Muscle layer of duodenum (tissue), 2 donors: ENCODE measurements at regions not wholly inside any gene's neighbourhood (a gene's known extent, or its start where the extent isn't known, plus 50 kb on each side); places are given as distances from the start of the nearest gene placed in this dataset.

ENCODE experiments used
- H3K27ac ChIP-seq: one replicate; pipeline ENCODE4 v1.7.0; 2013; ENCODE audit warnings: mild to moderate bottlenecking, low read length
- H3K27me3 ChIP-seq: one replicate; pipeline ENCODE4 v1.7.0; 2013; ENCODE audit warnings: low read depth, mild to moderate bottlenecking, control low read depth, low read length
- H3K36me3 ChIP-seq, 2 donors: one replicate each; pipeline ENCODE4 v1.7.0; 2013; ENCODE audit warnings: low read length in 2 of 2, control low read depth in 1 of 2, mild to moderate bottlenecking in 1 of 2; ENCODE audit not compliant: insufficient read depth in 2 of 2, control insufficient read depth in 1 of 2
- H3K4me1 ChIP-seq, 2 donors: one replicate each; pipeline ENCODE4 v1.7.0; 2013; ENCODE audit warnings: low read length in 2 of 2, mild to moderate bottlenecking in 2 of 2, control low read depth in 1 of 2, moderate library complexity in 1 of 2; ENCODE audit not compliant: insufficient read depth in 2 of 2, control insufficient read depth in 1 of 2
- H3K4me3 ChIP-seq, 2 donors: one replicate each; pipeline ENCODE4 v1.7.0; 2013; ENCODE audit warnings: low read length in 2 of 2, low read depth in 1 of 2, mild to moderate bottlenecking in 1 of 2
- H3K9me3 ChIP-seq, 2 donors: one replicate each; pipeline ENCODE4 v1.7.0; 2013; ENCODE audit warnings: low read length in 2 of 2, control low read depth in 1 of 2, mild to moderate bottlenecking in 1 of 2; ENCODE audit not compliant: control insufficient read depth in 1 of 2
- donor health status: healthy.

DNA sequence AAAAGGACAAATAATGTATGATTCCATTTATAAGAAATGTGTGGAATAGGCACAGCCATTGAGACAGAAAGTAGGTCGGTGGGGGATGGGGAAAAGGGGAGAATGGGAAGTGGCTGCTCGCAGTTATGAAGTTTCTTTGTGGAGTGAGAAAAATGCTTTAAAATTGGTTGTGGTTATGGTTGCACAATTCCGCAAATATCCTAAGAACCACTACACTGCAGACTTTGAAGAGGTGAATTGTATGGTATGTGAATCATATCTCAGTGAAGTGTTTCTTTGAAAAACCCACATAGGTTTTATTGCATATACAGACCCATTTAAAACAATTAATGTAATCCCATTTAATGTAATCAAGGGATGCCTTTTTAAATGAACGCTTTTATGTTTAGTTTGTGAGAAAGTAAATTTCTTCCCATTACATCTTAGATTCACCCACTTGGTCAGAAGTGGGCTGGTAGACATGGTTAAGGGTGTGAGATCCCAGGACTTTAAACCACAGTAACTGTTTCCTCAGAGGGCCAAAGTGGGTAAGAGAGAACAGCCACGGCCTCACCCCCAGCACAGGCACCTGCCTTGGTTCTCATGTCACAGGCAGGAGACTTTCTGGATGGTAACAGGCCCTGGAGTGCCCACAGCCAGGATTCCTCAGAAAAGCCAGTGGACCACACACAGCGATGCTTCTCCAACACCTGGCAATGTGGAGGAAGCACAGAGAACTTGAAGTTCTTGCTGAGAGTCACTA, 119.3 kb upstream of the GJB6 start:
- no peaks in the 10 kb centered on the region for H3K36me3 ChIP-seq
- no peaks in the 10 kb centered on the region for H3K27me3 ChIP-seq
- no peak overlapping the region for H3K27ac ChIP-seq
- no peaks in the 10 kb centered on the region for H3K9me3 ChIP-seq
- no peak overlapping the region for H3K4me3 ChIP-seq
- no peaks in the 10 kb centered on the region for H3K4me1 ChIP-seq

DNA sequence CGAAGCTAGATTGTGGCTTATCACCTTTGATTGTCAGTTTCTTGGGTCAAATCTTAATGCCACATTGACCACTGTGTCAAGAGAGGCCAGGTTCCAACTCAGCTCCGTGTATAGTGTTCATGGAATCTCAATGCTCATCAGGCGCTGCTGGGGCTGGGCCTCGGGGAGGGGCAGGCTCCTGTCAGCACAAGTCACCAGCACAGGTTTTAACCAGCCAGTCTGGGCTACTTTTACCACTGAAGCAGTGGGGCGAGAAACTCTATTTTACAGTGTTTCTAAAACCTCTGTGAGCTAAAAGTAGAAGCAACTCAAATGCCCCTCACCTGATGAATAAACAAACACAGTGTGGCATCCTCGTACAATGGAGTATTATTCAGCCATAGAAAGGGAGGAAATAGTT, 118.7 kb upstream of the GJB6 start:
- no peaks in the 10 kb centered on the region for H3K27me3 ChIP-seq
- H3K4me1 ChIP-seq: no peaks in the 10 kb centered on the region
- H3K9me3 ChIP-seq: no peaks in the 10 kb centered on the region
- no peaks in the 10 kb centered on the region for H3K36me3 ChIP-seq
- H3K4me3 ChIP-seq: no peak overlapping the region
- H3K27ac ChIP-seq: no peak overlapping the region

GRCh38 chr13:20350382-20350763, 118.3 kb upstream of the GJB6 start:
- Histone ChIP-seq H3K27ac (no peak overlapping the region), H3K9me3 (no peaks in the 10 kb centered on the region), H3K4me3 (no peak overlapping the region), H3K4me1 (no peaks in the 10 kb centered on the region), H3K27me3 (no peaks in the 10 kb centered on the region), H3K36me3 (no peaks in the 10 kb centered on the region)

- Histone ChIP-seq H3K36me3 (no peaks in the 10 kb centered on the region), H3K27me3 (no peaks in the 10 kb centered on the region), H3K4me3 (no peak overlapping the region), H3K27ac (no peak overlapping the region), H3K9me3 (no peaks in the 10 kb centered on the region), H3K4me1 (no peaks in the 10 kb centered on the region)
Observed at GRCh38 chr13:20349564-20350381, 117.7 kb upstream of the GJB6 start.

DNA sequence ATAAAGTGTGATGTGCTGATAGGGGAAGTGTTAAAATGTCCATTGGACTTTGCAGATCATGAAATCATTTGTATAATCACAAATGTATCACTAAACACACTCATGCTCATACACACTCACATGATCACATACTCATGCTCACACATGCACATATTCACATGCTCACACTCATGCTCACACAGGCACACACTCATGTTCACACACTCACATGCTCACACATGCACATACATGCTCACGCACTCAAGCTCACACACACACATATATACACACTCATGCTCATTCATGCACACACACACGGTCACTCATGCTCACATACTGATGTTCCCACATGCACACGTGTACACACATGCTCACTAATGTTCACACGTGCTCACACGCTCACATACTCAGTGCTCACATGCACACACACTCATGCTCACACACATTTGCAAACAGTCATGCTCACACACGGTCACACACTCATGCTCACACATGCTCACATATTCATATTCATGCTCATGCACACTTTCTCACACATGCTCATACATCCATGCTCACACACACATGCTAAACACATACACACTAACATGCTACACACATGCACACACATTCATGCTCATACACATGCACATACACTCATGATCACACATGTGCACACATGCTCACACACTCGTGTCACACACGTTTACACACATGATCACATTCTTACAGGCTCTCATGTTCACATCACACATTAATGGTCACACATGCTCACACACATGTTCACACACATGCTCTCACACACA, 116.7 kb upstream of the GJB6 start:
- no peak overlapping the region for H3K4me3 ChIP-seq
- H3K36me3 ChIP-seq: no peaks in the 10 kb centered on the region
- no peak overlapping the region for H3K27ac ChIP-seq
- no peaks in the 10 kb centered on the region for H3K27me3 ChIP-seq
- H3K9me3 ChIP-seq: no peaks in the 10 kb centered on the region
- H3K4me1 ChIP-seq: no peaks in the 10 kb centered on the region

- H3K4me3 ChIP-seq: no peak overlapping the region
- no peaks in the 10 kb centered on the region for H3K36me3 ChIP-seq
- no peaks in the 10 kb centered on the region for H3K9me3 ChIP-seq
- H3K4me1 ChIP-seq: no peaks in the 10 kb centered on the region
- no peak overlapping the region for H3K27ac ChIP-seq
- H3K27me3 ChIP-seq: no peaks in the 10 kb centered on the region
Observed at GRCh38 chr13:20348018-20348417, 115.9 kb upstream of the GJB6 start.

DNA sequence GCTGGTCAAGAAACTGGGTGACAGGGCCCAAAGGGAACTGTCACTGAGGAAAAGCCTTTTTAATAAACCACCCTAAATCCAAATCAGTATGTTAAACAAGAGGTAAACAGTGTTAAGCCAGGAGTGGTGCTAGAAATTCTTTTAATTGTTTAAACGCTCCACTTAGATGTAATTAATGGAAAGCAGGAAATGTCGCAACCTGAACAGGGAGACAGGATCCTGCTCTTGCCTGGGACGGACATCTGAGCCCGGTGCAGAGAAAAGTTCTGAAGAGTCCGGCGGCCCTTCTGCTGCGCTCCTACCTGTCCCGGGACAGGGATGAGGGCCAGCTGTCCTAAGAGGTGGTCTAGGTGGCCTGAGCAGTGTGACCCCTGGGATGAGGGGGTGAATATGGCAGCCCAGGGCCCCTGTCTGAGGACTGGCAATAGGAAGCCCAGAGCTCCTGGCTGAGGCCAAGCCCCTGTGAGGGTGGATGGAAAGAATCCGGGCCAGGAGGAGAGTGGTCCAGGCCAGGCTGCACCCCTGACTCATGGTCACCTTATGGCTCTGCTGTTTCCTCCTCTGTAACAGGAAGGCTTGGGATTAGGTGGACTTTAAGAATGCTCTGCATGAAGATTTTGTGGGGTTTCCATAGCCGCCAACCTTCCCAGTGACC, 112.8 kb upstream of the GJB6 start:
- no peak overlapping the region for H3K27ac ChIP-seq
- H3K4me1 ChIP-seq: no peaks in the 10 kb centered on the region
- no peak overlapping the region for H3K4me3 ChIP-seq
- H3K9me3 ChIP-seq: no peaks in the 10 kb centered on the region
- no peaks in the 10 kb centered on the region for H3K36me3 ChIP-seq
- no peaks in the 10 kb centered on the region for H3K27me3 ChIP-seq

- Histone ChIP-seq H3K4me1 (no peaks in the 10 kb centered on the region), H3K4me3 (no peak overlapping the region), H3K36me3 (no peaks in the 10 kb centered on the region), H3K9me3 (no peaks in the 10 kb centered on the region), H3K27me3 (no peaks in the 10 kb centered on the region), H3K27ac (no peak overlapping the region)
Observed at GRCh38 chr13:20342311-20342710, 110.2 kb upstream of the GJB6 start.

- H3K4me1 ChIP-seq: no peaks in the 10 kb centered on the region
- no peaks in the 10 kb centered on the region for H3K27me3 ChIP-seq
- H3K27ac ChIP-seq: no peak overlapping the region
- no peak overlapping the region for H3K4me3 ChIP-seq
- no peaks in the 10 kb centered on the region for H3K36me3 ChIP-seq
- no peaks in the 10 kb centered on the region for H3K9me3 ChIP-seq
Observed at GRCh38 chr13:20340759-20341171, 108.6 kb upstream of the GJB6 start.

DNA sequence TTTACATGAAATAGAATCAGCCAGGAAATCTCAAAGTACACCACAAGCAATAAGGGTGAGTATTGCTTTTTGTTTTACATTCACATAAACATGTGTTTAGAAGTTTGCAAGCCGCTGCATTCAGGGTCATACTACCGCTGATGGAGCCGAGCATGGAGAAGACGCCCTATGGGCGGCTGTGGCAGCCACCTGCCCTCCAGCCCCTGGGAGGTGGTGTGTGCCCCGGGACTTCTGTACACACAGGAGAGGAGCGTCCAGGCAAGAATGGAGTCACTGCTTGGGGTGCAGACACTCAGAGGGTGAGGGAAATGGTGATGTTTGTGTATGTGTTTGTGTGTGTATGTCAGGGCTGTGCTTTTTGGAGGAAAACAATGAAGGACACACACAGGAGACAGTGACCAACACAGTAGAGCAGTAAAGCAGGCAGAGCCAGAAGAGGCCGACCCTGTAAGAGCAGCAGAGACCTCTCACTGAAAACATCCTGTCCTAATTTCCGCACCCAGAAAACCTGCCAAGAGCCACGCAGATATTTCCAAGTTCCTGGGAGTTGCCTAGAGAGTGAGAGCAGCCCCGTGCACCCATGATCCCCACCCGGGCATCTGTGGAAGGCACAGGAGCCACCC, 108.1 kb upstream of the GJB6 start:
- H3K9me3 ChIP-seq: no peaks in the 10 kb centered on the region
- no peak overlapping the region for H3K27ac ChIP-seq
- no peak overlapping the region for H3K4me3 ChIP-seq
- H3K27me3 ChIP-seq: no peaks in the 10 kb centered on the region
- H3K4me1 ChIP-seq: no peaks in the 10 kb centered on the region
- H3K36me3 ChIP-seq: no peaks in the 10 kb centered on the region
